ENCODE measurements at regions not wholly inside any gene's neighbourhood (a gene's known extent, or its start where the extent isn't known, plus 50 kb on each side); places are given as distances from the start of the nearest gene placed in this dataset.

DNA sequence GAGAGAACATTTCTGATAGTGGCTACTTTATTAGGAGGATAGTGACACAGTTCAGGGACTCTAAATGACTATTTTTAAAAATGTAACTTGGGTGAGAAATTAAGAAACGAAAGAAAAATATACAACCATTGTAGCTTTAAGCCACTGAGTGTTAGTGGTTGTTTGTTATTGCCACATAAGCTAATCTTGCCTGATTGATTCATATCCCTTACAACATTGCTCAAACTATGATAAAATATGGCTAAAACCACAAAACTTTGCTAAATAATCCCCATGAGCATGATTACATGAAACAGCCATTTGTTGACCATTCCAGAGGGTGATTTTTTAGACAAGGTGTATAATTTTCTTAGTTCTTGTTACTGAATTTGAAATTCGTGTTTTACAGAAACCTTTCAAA is 343.4 kb downstream of the SLITRK5 start:
- Histone ChIP-seq H3K27me3 (ENCODE audit: low read length) (no peaks in the 10 kb centered on the region), H3K9me2 (replicated peaks; ENCODE audit: insufficient read depth, low read length) (no peaks in the 10 kb centered on the region), H2AFZ (ENCODE audit: low read depth, low read length, severe bottlenecking) (no peak overlapping the region), H3K27ac (ENCODE audit: low read depth, low read length) (no peak overlapping the region), H4K20me1 (ENCODE audit: low read depth, low read length) (no peaks in the 10 kb centered on the region), H3K9ac (ENCODE audit: low read length) (no peak overlapping the region), H3K36me3 (ENCODE audit: low read length) (no peaks in the 10 kb centered on the region), H3K4me2 (ENCODE audit: low read depth, low read length, poor library complexity, severe bottlenecking) (no peak overlapping the region), H3K9me3 (ENCODE audit: insufficient read depth, low read length) (no peaks in the 10 kb centered on the region), H3F3A (ENCODE audit: insufficient read depth) (no peaks in the 10 kb centered on the region), H3K4me3 (ENCODE audit: insufficient read depth, low read length, poor library complexity, severe bottlenecking) (no peak overlapping the region), H3K79me2 (ENCODE audit: insufficient read depth, low read length) (no peaks in the 10 kb centered on the region)
- no peak for TF ChIP-seq EZH2phosphoT487 (conservative IDR thresholded peaks at IDR 0.05; ENCODE audit: low read length)
- TF ChIP-seq, protein P1, sequence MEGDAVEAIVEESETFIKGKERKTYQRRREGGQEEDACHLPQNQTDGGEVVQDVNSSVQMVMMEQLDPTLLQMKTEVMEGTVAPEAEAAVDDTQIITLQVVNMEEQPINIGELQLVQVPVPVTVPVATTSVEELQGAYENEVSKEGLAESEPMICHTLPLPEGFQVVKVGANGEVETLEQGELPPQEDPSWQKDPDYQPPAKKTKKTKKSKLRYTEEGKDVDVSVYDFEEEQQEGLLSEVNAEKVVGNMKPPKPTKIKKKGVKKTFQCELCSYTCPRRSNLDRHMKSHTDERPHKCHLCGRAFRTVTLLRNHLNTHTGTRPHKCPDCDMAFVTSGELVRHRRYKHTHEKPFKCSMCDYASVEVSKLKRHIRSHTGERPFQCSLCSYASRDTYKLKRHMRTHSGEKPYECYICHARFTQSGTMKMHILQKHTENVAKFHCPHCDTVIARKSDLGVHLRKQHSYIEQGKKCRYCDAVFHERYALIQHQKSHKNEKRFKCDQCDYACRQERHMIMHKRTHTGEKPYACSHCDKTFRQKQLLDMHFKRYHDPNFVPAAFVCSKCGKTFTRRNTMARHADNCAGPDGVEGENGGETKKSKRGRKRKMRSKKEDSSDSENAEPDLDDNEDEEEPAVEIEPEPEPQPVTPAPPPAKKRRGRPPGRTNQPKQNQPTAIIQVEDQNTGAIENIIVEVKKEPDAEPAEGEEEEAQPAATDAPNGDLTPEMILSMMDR (IDR thresholded peaks at IDR 0.05; ENCODE audit: insufficient read depth, low read length, poor library complexity, severe bottlenecking), result no peak

DNA sequence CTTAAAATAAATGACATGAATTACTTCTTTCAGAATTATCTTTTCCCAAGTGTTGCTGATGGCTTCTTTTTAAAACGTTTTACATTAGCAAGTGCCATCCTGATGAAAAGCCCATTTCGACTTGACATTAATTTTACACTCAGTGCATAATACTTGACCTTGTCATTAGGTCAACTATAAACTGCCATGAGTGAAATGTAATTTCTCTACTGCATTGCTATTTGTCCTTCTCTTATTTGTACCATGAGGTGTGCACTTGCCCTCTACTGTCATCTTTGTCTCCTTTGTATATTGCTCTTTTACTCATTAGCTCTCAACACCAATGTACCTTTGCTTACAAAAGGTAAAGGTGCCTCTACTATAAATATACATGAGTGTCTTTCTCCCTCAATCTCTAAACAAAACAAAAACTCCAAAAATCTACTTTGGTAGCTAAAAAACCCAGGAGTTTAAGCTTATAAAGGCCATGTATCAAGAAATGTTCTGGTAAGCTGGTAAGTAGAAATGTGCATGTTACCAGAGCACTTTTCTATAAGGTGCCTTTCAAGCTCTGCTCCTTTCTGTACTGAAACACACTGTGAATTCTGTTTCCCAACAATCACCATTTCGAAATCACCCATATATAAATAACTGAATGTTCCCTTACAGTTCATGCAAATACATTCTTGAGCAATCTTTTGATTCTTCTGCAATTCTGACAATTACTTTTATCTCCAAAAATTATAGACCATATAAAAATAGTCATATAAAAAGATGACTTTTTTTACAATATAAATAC is 351.4 kb downstream of the SLITRK5 start:
- TF ChIP-seq, protein P1 (IDR thresholded peaks at IDR 0.05; ENCODE audit: insufficient read depth, low read length, poor library complexity, severe bottlenecking), result no peak
- TF ChIP-seq EZH2phosphoT487 (conservative IDR thresholded peaks at IDR 0.05; ENCODE audit: low read length), result no peak
- H2AFZ ChIP-seq (ENCODE audit: low read depth, low read length, severe bottlenecking), result no peak overlapping the region
- H4K20me1 ChIP-seq (ENCODE audit: low read depth, low read length), result no peaks in the 10 kb centered on the region
- H3K9me3 ChIP-seq (ENCODE audit: insufficient read depth, low read length), result 0 out of 2 replicates have a peak, but pooled peaks cover 3% of the 10 kb centered on the region
- H3K27me3 ChIP-seq (ENCODE audit: low read length), result no peaks in the 10 kb centered on the region
- no peaks in the 10 kb centered on the region for H3K9me2 ChIP-seq (replicated peaks; ENCODE audit: insufficient read depth, low read length)
- no peak overlapping the region for H3K9ac ChIP-seq (ENCODE audit: low read length)
- H3K4me2 ChIP-seq (ENCODE audit: low read depth, low read length, poor library complexity, severe bottlenecking), result no peak overlapping the region
- H3K36me3 ChIP-seq (ENCODE audit: low read length), result no peaks in the 10 kb centered on the region
- no peak overlapping the region for H3K27ac ChIP-seq (ENCODE audit: low read depth, low read length)
- H3K79me2 ChIP-seq (ENCODE audit: insufficient read depth, low read length), result no peaks in the 10 kb centered on the region
- H3K4me3 ChIP-seq (ENCODE audit: insufficient read depth, low read length, poor library complexity, severe bottlenecking), result no peak overlapping the region
- no peaks in the 10 kb centered on the region for H3F3A ChIP-seq (ENCODE audit: insufficient read depth)

DNA sequence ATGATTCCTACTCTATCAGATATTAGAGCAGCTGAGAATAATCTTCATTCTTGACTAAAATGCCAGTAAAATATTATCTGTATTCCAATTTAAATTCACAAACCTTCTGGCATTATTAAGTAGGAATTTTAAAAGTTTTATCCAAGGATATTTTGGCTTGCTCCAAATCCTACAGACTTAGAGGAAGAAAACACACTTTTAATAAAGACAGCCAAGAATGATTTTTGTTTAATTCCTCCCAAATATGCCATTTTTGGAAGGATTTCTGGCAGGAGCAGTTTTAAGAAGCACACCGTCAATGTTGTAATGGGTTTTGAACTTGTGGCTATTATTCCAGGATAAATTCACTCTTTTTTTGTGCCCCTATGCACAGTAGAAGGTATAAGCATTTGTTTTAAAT is 355.1 kb downstream of the SLITRK5 start:
- no peak overlapping the region for H3K4me3 ChIP-seq (ENCODE audit: insufficient read depth, low read length, poor library complexity, severe bottlenecking)
- no peaks in the 10 kb centered on the region for H3K36me3 ChIP-seq (ENCODE audit: low read length)
- no peaks in the 10 kb centered on the region for H3K27me3 ChIP-seq (ENCODE audit: low read length)
- H3K9me3 ChIP-seq (ENCODE audit: insufficient read depth, low read length), result 0 out of 2 replicates have a peak, but pooled peaks cover 3% of the 10 kb centered on the region
- TF ChIP-seq, protein P1 (IDR thresholded peaks at IDR 0.05; ENCODE audit: insufficient read depth, low read length, poor library complexity, severe bottlenecking), result no peak
- no peak for TF ChIP-seq EZH2phosphoT487 (conservative IDR thresholded peaks at IDR 0.05; ENCODE audit: low read length)
- H3K79me2 ChIP-seq (ENCODE audit: insufficient read depth, low read length), result no peaks in the 10 kb centered on the region
- H3K27ac ChIP-seq (ENCODE audit: low read depth, low read length), result no peak overlapping the region
- H3K9ac ChIP-seq (ENCODE audit: low read length), result no peak overlapping the region
- H2AFZ ChIP-seq (ENCODE audit: low read depth, low read length, severe bottlenecking), result no peak overlapping the region
- H3K4me2 ChIP-seq (ENCODE audit: low read depth, low read length, poor library complexity, severe bottlenecking), result no peak overlapping the region
- H4K20me1 ChIP-seq (ENCODE audit: low read depth, low read length), result no peaks in the 10 kb centered on the region
- no peaks in the 10 kb centered on the region for H3K9me2 ChIP-seq (replicated peaks; ENCODE audit: insufficient read depth, low read length)
- H3F3A ChIP-seq (ENCODE audit: insufficient read depth), result no peaks in the 10 kb centered on the region
